Glutamatergic neuron (in vitro differentiated cells): ENCODE measurements at regions not wholly inside any gene's neighbourhood (a gene's known extent, or its start where the extent isn't known, plus 50 kb on each side); places are given as distances from the start of the nearest gene placed in this dataset.

Source experiments
- DNase-seq: peaks from one replicate; pipeline ENCODE4 v3.0.0; 2022
- H3K27ac Mint-ChIP-seq: one replicate; pipeline ENCODE4 v1.8.0; 2020; ENCODE audit warnings: mild to moderate bottlenecking, mixed read lengths, inconsistent platforms; ENCODE audit not compliant: unreplicated experiment
- H3K27me3 Mint-ChIP-seq: one replicate; pipeline ENCODE4 v1.8.0; 2020; ENCODE audit warnings: mild to moderate bottlenecking, moderate library complexity, mixed read lengths, inconsistent platforms; ENCODE audit not compliant: unreplicated experiment
- H3K36me3 Mint-ChIP-seq: one replicate; pipeline ENCODE4 v1.8.0; 2020; ENCODE audit warnings: mild to moderate bottlenecking, mixed read lengths, inconsistent platforms; ENCODE audit not compliant: unreplicated experiment
- H3K4me1 Mint-ChIP-seq: one replicate; pipeline ENCODE4 v1.8.0; 2020; ENCODE audit warnings: mild to moderate bottlenecking, low read depth, mixed read lengths, inconsistent platforms; ENCODE audit not compliant: unreplicated experiment
- H3K4me3 Mint-ChIP-seq: one replicate; pipeline ENCODE4 v1.8.0; 2020; ENCODE audit warnings: mild to moderate bottlenecking, mixed read lengths, inconsistent platforms; ENCODE audit not compliant: unreplicated experiment
- H3K9me3 Mint-ChIP-seq: one replicate; pipeline ENCODE4 v1.8.0; 2020; ENCODE audit warnings: mild to moderate bottlenecking, moderate library complexity, mixed read lengths, inconsistent platforms; ENCODE audit not compliant: unreplicated experiment
- TF ChIP-seq, protein P1 (sequence below): fragments of 200-600 bp; sonication (generic); IDR thresholded peaks from one replicate; pipeline ENCODE4 v1.5.0; 2021; ENCODE audit not compliant: partially characterized antibody, unreplicated experiment

DNA sequence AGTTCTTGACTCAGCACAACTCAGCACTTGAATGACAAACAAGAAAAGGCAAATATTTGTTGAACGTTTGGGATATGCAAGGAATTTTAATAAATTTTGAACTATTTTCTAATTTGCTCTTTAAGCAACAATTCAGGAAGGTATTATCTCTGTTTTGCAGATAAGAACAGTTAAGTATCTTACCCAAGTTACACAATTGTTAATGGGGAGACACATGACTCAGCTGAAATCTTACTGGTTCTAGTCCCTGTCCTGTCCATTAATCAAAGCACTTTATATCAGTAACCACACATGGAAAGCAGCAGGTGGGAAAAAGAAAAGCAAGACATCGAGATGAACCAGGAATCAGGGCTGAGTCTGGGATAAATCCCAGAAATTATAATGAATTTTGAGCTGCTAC lies 493.9 kb upstream of the PIK3C3 start:
- Mint-ChIP-seq H3K27me3 (peaks cover 5% of the 10 kb centered on the region), H3K4me3 (no peak overlapping the region), H3K27ac (no peak overlapping the region), H3K4me1 (no peaks in the 10 kb centered on the region), H3K36me3 (no peaks in the 10 kb centered on the region), H3K9me3 (no peaks in the 10 kb centered on the region)
- TF ChIP-seq, protein P1, sequence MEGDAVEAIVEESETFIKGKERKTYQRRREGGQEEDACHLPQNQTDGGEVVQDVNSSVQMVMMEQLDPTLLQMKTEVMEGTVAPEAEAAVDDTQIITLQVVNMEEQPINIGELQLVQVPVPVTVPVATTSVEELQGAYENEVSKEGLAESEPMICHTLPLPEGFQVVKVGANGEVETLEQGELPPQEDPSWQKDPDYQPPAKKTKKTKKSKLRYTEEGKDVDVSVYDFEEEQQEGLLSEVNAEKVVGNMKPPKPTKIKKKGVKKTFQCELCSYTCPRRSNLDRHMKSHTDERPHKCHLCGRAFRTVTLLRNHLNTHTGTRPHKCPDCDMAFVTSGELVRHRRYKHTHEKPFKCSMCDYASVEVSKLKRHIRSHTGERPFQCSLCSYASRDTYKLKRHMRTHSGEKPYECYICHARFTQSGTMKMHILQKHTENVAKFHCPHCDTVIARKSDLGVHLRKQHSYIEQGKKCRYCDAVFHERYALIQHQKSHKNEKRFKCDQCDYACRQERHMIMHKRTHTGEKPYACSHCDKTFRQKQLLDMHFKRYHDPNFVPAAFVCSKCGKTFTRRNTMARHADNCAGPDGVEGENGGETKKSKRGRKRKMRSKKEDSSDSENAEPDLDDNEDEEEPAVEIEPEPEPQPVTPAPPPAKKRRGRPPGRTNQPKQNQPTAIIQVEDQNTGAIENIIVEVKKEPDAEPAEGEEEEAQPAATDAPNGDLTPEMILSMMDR: no peak
- no peak for DNase-seq

DNA sequence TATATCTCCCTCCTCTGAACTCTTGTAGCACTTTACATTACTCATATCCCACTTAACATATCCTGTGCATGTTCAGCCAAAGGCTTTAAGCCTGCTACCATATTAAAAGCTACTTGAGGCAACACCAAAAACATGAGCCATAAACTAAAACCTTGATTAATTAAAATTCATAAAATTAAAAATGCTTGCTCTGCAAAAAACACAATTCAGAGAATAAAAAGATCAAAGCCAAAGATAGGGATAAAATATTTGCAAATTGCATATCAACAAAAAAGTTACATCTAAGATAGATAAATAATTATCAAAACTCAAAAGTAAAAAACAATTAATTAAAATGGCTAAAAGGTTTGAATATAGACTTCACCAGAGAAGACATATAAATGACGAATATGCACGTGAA lies 495.4 kb upstream of the PIK3C3 start:
- no peak for DNase-seq
- Mint-ChIP-seq H3K27me3 (peaks cover 5% of the 10 kb centered on the region), H3K4me3 (no peak overlapping the region), H3K4me1 (no peaks in the 10 kb centered on the region), H3K36me3 (no peaks in the 10 kb centered on the region), H3K27ac (no peak overlapping the region), H3K9me3 (no peaks in the 10 kb centered on the region)
- TF ChIP-seq, protein P1: no peak

DNA sequence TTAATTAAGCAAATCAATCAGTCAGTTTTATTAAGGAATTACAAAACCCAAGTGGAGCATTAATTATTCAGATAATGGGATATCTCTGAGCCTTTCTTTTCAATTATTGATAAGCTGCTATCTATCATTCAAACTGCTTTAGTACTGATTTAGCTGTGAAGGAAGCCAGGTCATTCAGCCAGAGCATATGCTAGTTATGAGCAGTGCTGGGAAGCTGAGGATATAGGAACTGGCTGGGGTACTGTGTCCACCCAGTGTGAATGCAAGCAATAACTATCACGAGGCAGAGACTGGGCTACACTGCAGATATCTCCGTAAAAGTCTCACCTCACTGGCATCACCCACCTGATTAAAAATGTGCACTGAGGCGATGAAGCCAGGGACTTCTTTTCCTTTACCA lies 496.7 kb upstream of the PIK3C3 start:
- DNase-seq: no peak
- H3K27ac Mint-ChIP-seq: no peak overlapping the region

DNA sequence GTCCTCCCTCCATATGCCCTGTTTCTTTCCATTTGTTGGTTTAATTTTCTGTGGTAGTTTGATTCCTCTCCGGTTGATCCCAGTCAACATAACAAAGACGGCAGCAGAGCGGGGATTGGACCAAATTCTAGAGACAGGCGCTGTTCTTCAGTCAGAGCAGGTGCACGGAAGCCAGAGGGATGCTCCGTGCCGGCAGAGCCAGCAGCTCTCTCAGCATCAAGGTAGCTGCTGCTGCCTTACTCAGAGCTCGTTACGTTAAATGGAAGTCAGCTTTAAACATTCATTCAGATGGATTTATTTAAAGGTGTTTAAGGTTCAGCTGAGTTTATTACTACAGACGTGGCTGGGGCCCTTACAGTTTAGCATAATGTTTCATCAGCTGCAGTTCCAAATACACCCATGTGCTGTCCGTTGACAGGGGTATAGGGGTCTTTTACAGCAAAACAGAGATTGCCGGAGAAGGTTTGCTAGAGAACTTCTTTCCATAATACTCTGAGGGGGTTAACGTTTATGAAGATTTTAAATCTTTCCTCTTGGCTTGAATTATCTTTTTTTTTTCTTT lies 497.2 kb upstream of the PIK3C3 start:
- H3K9me3 Mint-ChIP-seq: no peaks in the 10 kb centered on the region
- H3K27me3 Mint-ChIP-seq: peaks cover 3% of the 10 kb centered on the region
- H3K4me3 Mint-ChIP-seq: no peak overlapping the region
- DNase-seq: no peak
- no peak overlapping the region for H3K27ac Mint-ChIP-seq
- TF ChIP-seq, protein P1: no peak
- H3K36me3 Mint-ChIP-seq: no peaks in the 10 kb centered on the region
- no peaks in the 10 kb centered on the region for H3K4me1 Mint-ChIP-seq

More for the DNA sequence above, 496.7 kb upstream of the PIK3C3 start:
- TF ChIP-seq, protein P1: no peak
- Mint-ChIP-seq H3K27me3 (peaks cover 5% of the 10 kb centered on the region), H3K4me3 (no peak overlapping the region), H3K36me3 (no peaks in the 10 kb centered on the region), H3K4me1 (no peaks in the 10 kb centered on the region), H3K9me3 (no peaks in the 10 kb centered on the region)

DNA sequence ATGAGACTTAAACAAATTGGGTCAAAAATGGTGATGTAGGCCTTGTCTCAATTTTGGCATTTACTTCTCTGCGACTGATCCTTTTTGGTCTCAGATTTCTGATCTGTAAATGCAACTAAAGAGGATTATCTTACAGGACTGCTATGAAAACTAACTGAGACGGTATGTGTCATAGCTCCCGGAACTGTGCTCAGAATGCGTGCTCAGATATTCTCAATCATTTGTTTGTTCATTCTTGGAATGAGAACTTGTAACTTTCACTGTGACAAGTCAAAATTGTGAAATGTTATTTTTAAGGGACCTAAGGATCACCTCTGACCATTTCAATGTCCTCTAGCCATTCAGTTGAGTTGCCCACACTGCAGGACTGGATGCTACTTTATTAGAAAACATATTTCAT lies 498.2 kb upstream of the PIK3C3 start:
- TF ChIP-seq, protein P1: no peak
- H3K27me3 Mint-ChIP-seq: peaks cover 2% of the 10 kb centered on the region
- no peak for DNase-seq
- H3K36me3 Mint-ChIP-seq: no peaks in the 10 kb centered on the region
- H3K9me3 Mint-ChIP-seq: no peaks in the 10 kb centered on the region
- H3K4me3 Mint-ChIP-seq: no peak overlapping the region
- no peak overlapping the region for H3K27ac Mint-ChIP-seq
- H3K4me1 Mint-ChIP-seq: no peaks in the 10 kb centered on the region
